H1 (cell line): ENCODE measurements at regions not wholly inside any gene's neighbourhood (a gene's known extent, or its start where the extent isn't known, plus 50 kb on each side); places are given as distances from the start of the nearest gene placed in this dataset.

Source experiments
- KDM5A ChIP-seq: fragments of 200-600 bp; IDR thresholded peaks from 2 replicates; pipeline ENCODE4 v1.7.1; 2012; ENCODE audit warnings: mild to moderate bottlenecking, low read length, inconsistent platforms, mixed read lengths

- no peak for TF ChIP-seq KDM5A
These were observed 320.9 kb downstream of the AHR start (continued) for GRCh38 chr7:17619196-17619818.
